Spleen (tissue), 7 donors: ENCODE measurements at regions not wholly inside any gene's neighbourhood (a gene's known extent, or its start where the extent isn't known, plus 50 kb on each side); places are given as distances from the start of the nearest gene placed in this dataset.

Source experiments
- POLR2A ChIP-seq, 3 donors: fragments of 450-650 bp; IDR thresholded peaks; one replicate each; pipeline ENCODE4 v1.5.1; 2017; ENCODE audit warnings: antibody characterized with exemption in 3 of 3, mild to moderate bottlenecking in 1 of 3
- TF ChIP-seq, protein P1 (sequence below), 11 experiments: fragments of 200-600 bp in 7 of 11; fragments of 450-650 bp in 4 of 11; sonication (generic) in 4 of 11; IDR thresholded peaks in 8 of 11; conservative IDR thresholded peaks in 3 of 11; 1 replicate in 7 of 11; 2 replicates in 4 of 11; pipeline versions ENCODE4 v1.4.0 to v1.8.0; 2016 to 2021; ENCODE audit warnings: antibody characterized with exemption in 11 of 11, inconsistent platforms in 4 of 11, mild to moderate bottlenecking in 1 of 11
- donor health status: DM: no; HTN: no; CAD: no; lungs with moderate emphysema.
- donor health status: DM: no; HTN: no; CAD: no.
- donor health status: DM: no; HTN: no; CAD: no.

DNA sequence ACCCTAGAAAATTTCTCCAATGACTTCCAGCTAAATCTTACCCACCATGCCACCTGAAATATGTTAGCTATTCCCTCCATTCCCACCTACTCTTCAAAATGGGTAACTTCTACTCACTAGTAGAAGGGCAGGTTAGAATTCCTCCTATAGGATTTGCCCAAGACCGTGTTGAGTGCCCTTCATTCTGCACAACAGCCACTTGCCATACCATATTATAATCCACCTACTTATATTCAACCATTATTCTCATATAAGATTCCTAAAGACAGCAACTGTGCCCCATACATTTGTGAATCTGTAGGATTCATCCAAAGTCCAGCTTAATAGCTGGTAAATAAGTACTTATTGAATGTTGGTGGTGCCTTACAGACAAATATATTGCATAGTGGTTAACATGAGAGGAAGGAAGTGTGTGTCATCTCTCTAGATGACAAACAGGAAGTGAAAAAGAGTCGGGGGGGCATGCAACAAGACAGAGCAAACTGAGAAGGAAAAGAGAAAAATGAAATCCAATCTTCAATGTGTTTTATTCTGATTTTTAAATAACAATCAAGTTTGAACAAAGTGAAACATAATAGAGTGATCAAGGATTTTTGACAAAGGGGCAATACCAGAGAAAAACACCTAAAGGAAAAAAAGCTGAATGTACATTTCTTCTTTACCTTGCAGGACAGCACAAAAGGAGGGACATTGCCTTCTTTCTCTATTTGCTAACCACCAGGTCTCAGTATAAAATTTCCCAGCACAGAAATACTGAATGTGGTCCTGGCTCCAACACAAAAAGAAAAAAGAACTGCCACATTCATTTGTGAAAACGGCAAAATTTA, 389.3 kb upstream of the USP15 start:
- TF ChIP-seq, protein P1, sequence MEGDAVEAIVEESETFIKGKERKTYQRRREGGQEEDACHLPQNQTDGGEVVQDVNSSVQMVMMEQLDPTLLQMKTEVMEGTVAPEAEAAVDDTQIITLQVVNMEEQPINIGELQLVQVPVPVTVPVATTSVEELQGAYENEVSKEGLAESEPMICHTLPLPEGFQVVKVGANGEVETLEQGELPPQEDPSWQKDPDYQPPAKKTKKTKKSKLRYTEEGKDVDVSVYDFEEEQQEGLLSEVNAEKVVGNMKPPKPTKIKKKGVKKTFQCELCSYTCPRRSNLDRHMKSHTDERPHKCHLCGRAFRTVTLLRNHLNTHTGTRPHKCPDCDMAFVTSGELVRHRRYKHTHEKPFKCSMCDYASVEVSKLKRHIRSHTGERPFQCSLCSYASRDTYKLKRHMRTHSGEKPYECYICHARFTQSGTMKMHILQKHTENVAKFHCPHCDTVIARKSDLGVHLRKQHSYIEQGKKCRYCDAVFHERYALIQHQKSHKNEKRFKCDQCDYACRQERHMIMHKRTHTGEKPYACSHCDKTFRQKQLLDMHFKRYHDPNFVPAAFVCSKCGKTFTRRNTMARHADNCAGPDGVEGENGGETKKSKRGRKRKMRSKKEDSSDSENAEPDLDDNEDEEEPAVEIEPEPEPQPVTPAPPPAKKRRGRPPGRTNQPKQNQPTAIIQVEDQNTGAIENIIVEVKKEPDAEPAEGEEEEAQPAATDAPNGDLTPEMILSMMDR (IDR thresholded peaks at IDR 0.05 in 8 of 11, conservative IDR thresholded peaks at IDR 0.05 in 3 of 11) = no peak
- no peak for TF ChIP-seq POLR2A (IDR thresholded peaks at IDR 0.05)
